ENCODE measurements at regions not wholly inside any gene's neighbourhood (a gene's known extent, or its start where the extent isn't known, plus 50 kb on each side); places are given as distances from the start of the nearest gene placed in this dataset.

DNA sequence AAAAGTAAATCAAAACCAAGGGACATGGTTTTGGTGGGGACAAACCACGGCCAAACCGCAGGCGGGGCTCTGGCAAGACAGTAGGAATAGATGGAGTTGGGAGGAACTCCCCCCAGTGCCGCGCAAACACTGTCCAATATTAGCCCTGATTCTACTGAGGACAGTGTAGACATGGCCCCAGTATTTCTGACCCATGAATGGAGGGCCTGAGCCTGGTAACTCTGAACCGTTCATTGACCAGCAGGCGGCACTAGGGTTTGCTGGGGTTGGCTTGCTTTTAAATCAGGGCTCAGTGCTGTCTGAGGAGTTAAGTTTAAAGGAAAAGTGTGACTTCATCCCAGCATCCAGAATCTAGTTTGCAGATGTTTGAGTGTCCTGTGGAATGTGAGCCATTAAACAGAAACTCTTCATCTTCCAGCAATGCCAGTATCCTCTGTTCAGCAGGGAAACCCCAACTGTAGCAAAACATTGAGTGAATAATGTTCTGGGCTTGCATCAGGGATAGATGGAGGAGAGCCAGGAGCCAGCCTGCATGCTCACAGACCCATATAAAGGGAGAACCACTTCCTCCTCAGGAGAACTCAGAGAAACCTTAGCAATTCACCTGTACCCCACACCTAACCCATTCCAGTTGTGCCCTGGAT lies 147.4 kb upstream of the PRSS58 start:
- TF ChIP-seq, protein P1, sequence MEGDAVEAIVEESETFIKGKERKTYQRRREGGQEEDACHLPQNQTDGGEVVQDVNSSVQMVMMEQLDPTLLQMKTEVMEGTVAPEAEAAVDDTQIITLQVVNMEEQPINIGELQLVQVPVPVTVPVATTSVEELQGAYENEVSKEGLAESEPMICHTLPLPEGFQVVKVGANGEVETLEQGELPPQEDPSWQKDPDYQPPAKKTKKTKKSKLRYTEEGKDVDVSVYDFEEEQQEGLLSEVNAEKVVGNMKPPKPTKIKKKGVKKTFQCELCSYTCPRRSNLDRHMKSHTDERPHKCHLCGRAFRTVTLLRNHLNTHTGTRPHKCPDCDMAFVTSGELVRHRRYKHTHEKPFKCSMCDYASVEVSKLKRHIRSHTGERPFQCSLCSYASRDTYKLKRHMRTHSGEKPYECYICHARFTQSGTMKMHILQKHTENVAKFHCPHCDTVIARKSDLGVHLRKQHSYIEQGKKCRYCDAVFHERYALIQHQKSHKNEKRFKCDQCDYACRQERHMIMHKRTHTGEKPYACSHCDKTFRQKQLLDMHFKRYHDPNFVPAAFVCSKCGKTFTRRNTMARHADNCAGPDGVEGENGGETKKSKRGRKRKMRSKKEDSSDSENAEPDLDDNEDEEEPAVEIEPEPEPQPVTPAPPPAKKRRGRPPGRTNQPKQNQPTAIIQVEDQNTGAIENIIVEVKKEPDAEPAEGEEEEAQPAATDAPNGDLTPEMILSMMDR (conservative IDR thresholded peaks at IDR 0.05 in 1 of 2, IDR thresholded peaks at IDR 0.05 in 1 of 2; ENCODE audit: low read depth in 1 of 2, low read length in 2 of 2) = no peak
- TF ChIP-seq EZH2 (IDR thresholded peaks at IDR 0.05; ENCODE audit: low read length, missing control alignments) = no peak
